22Rv1 (cell line): ENCODE measurements at regions not wholly inside any gene's neighbourhood (a gene's known extent, or its start where the extent isn't known, plus 50 kb on each side); places are given as distances from the start of the nearest gene placed in this dataset.

Source experiments
- ZFX ChIP-seq: fragments of 450-650 bp; IDR thresholded peaks from 2 replicates; pipeline ENCODE4 v1.6.1; 2017; ENCODE audit warnings: antibody characterized with exemption, borderline replicate concordance
- TF ChIP-seq, protein P1 (sequence below): fragments of 450-650 bp; IDR thresholded peaks from 2 replicates; pipeline ENCODE4 v1.5.1; 2017; ENCODE audit warnings: mild to moderate bottlenecking

DNA sequence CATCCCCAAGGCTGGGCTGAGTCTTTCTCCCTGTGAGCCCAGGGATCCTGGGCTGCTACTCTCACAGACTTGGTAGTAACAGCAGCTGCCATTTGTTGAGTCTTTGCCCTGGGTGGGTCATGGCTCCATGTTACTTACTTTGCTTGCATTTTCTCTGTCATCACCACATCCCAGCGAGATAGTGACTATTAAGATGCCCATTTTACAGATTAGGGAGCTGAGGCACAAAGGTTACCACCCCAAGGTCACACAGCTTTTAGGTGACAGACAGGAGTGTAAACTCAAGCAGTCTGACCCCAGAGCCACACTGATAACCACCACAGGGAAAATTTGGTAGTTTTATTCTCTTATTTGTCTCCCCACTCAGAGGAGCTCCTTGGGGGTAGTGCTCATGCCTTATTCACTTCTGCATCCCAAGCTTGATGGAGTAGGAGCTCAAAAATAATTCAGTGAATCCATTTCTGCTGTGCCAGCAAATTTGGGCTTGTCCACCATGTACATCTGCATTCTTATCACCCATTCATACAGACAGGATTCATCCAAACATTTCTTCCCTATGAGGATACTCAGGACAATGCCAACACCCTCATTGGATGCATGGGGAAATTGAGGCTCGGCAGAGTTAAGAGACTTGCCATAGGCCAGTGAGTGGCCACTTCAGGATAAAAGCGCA is 263.2 kb downstream of the CBLN1 start:
- TF ChIP-seq, protein P1, sequence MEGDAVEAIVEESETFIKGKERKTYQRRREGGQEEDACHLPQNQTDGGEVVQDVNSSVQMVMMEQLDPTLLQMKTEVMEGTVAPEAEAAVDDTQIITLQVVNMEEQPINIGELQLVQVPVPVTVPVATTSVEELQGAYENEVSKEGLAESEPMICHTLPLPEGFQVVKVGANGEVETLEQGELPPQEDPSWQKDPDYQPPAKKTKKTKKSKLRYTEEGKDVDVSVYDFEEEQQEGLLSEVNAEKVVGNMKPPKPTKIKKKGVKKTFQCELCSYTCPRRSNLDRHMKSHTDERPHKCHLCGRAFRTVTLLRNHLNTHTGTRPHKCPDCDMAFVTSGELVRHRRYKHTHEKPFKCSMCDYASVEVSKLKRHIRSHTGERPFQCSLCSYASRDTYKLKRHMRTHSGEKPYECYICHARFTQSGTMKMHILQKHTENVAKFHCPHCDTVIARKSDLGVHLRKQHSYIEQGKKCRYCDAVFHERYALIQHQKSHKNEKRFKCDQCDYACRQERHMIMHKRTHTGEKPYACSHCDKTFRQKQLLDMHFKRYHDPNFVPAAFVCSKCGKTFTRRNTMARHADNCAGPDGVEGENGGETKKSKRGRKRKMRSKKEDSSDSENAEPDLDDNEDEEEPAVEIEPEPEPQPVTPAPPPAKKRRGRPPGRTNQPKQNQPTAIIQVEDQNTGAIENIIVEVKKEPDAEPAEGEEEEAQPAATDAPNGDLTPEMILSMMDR: no peak
- TF ChIP-seq ZFX: no peak
